Ascending aorta (tissue), 2 donors: ENCODE measurements at regions not wholly inside any gene's neighbourhood (a gene's known extent, or its start where the extent isn't known, plus 50 kb on each side); places are given as distances from the start of the nearest gene placed in this dataset.

Experiments
- DNase-seq, 2 donors: peaks; one replicate each; pipeline ENCODE4 v3.0.0-alpha.2; 2019; ENCODE audit warnings: low spot score in 2 of 2
- H3K27ac ChIP-seq, 2 donors: fragments of 200-600 bp; sonication (generic); one replicate each; pipeline ENCODE4 v1.5.1; 2016 to 2017; ENCODE audit warnings: mild to moderate bottlenecking in 1 of 2
- H3K27me3 ChIP-seq: fragments of 200-600 bp; sonication (generic); one replicate; pipeline ENCODE4 v1.5.1; 2017
- H3K36me3 ChIP-seq, 2 donors: fragments of 200-600 bp; sonication (generic); one replicate each; pipeline ENCODE4 v1.5.1; 2016
- H3K4me1 ChIP-seq, 2 donors: fragments of 200-600 bp; sonication (generic); one replicate each; pipeline ENCODE4 v1.5.1; 2016 to 2017; ENCODE audit warnings: mild to moderate bottlenecking in 1 of 2
- H3K4me3 ChIP-seq, 2 donors: fragments of 200-600 bp; sonication (generic); one replicate each; pipeline ENCODE4 v1.5.1; 2016 to 2017; ENCODE audit warnings: mild to moderate bottlenecking in 1 of 2
- H3K9me3 ChIP-seq, 2 donors: fragments of 200-600 bp; sonication (generic); one replicate each; pipeline ENCODE4 v1.5.1; 2016
- CTCF ChIP-seq, 3 experiments: fragments of 200-600 bp in 2 of 3; fragments of 450-650 bp in 1 of 3; sonication (generic) in 2 of 3; IDR thresholded peaks; one replicate each; pipeline ENCODE4 v1.5.1; 2016 to 2019; ENCODE audit warnings: antibody characterized with exemption in 3 of 3, mild to moderate bottlenecking in 1 of 3, moderate library complexity in 1 of 3
- intact Hi-C: fragments of 100-400 bp; cut with DNase I; formaldehyde crosslinking; loops from one replicate; pipeline ENCODE4 v1.15.1; 2023

GRCh38 chr4:100593935-100594334 lies 76.1 kb upstream of the EMCN start:
- intact Hi-C loops = no loop called here
- H3K4me1 ChIP-seq = no peaks in the 10 kb centered on the region

GRCh38 chr4:100591161-100591876 lies 73.5 kb upstream of the EMCN start:
- H3K4me1 ChIP-seq = no peaks in the 10 kb centered on the region
- no peak for DNase-seq
- H3K36me3 ChIP-seq = no peaks in the 10 kb centered on the region
- H3K27ac ChIP-seq = no peak overlapping the region
- no peak overlapping the region for H3K4me3 ChIP-seq
- intact Hi-C loops = no loop called here
- no peak for TF ChIP-seq CTCF (IDR thresholded peaks at IDR 0.05)
- H3K27me3 ChIP-seq = no peaks in the 10 kb centered on the region
- no peaks in the 10 kb centered on the region for H3K9me3 ChIP-seq

More at GRCh38 chr4:100593935-100594334, 76.1 kb upstream of the EMCN start:
- Histone ChIP-seq H3K4me3 (no peak overlapping the region), H3K27me3 (no peaks in the 10 kb centered on the region), H3K36me3 (no peaks in the 10 kb centered on the region), H3K27ac (no peak overlapping the region), H3K9me3 (no peaks in the 10 kb centered on the region)
- TF ChIP-seq CTCF (IDR thresholded peaks at IDR 0.05) = no peak
- no peak for DNase-seq

- intact Hi-C loops = no loop called here
- Histone ChIP-seq H3K36me3 (no peaks in the 10 kb centered on the region), H3K9me3 (no peaks in the 10 kb centered on the region), H3K27ac (no peak overlapping the region), H3K4me1 (no peaks in the 10 kb centered on the region), H3K4me3 (no peak overlapping the region), H3K27me3 (no peaks in the 10 kb centered on the region)
- DNase-seq = no peak
- no peak for TF ChIP-seq CTCF (IDR thresholded peaks at IDR 0.05)
Measured at GRCh38 chr4:100590325-100590724, 72.5 kb upstream of the EMCN start.

- H3K27ac ChIP-seq = no peak overlapping the region
- intact Hi-C loops = no loop called here
- DNase-seq = no peak
- no peaks in the 10 kb centered on the region for H3K36me3 ChIP-seq
- H3K9me3 ChIP-seq = no peaks in the 10 kb centered on the region
- no peaks in the 10 kb centered on the region for H3K27me3 ChIP-seq
- no peak for TF ChIP-seq CTCF (IDR thresholded peaks at IDR 0.05)
- H3K4me1 ChIP-seq = no peaks in the 10 kb centered on the region
- H3K4me3 ChIP-seq = no peak overlapping the region
Measured at GRCh38 chr4:100588076-100588475, 70.3 kb upstream of the EMCN start.

GRCh38 chr4:100582146-100582545 lies 64.3 kb upstream of the EMCN start:
- no peak for DNase-seq

More at GRCh38 chr4:100582146-100582545, 64.3 kb upstream of the EMCN start:
- no peaks in the 10 kb centered on the region for H3K27me3 ChIP-seq
- no peaks in the 10 kb centered on the region for H3K9me3 ChIP-seq
- no peaks in the 10 kb centered on the region for H3K4me1 ChIP-seq
- H3K4me3 ChIP-seq = no peak overlapping the region
- H3K36me3 ChIP-seq = no peaks in the 10 kb centered on the region
- intact Hi-C loops = no loop called here
- no peak overlapping the region for H3K27ac ChIP-seq
- TF ChIP-seq CTCF (IDR thresholded peaks at IDR 0.05) = no peak
